ENCODE measurements at regions not wholly inside any gene's neighbourhood (a gene's known extent, or its start where the extent isn't known, plus 50 kb on each side); places are given as distances from the start of the nearest gene placed in this dataset.

DNA sequence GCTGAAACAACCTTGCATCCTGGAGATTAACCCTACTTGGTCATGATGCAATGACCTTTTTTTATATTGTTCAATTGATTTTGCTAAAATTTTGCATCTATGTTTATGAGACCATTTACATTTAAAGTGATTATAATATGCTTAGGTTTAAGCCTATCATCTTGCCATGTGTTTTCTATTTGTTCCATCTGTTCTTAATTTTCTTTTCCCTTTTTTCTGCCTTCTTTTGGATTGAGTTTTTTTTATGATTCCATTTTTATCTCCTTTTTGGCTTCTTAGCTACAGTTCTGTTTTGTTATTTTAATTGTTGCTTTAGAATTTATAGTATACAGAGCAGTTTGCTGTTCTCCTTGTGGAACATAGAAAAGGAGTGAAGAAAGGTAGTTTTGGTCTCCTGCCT is 385.1 kb upstream of the USP24 start:
- TF ChIP-seq CTCF (IDR thresholded peaks at IDR 0.05): no peak
- no peak for TF ChIP-seq POLR2A (IDR thresholded peaks at IDR 0.05)
- no peak for TF ChIP-seq POLR2AphosphoS5 (IDR thresholded peaks at IDR 0.05)
- TF ChIP-seq EP300 (IDR thresholded peaks at IDR 0.05): no peak

Measured in suprapubic skin (tissue), 4 donors.